Fibroblast of lung (primary cell): ENCODE measurements at regions not wholly inside any gene's neighbourhood (a gene's known extent, or its start where the extent isn't known, plus 50 kb on each side); places are given as distances from the start of the nearest gene placed in this dataset.

Experiments
- DNase-seq, 2 donors: peaks; one replicate each; pipeline versions ENCODE4 v3.0.0 to v3.0.0-alpha.2; 2010; ENCODE audit warnings: low read depth in 2 of 2
- H2AFZ ChIP-seq: 2 replicates; pipeline ENCODE4 v1.5.1; 2012; ENCODE audit warnings: low read length, control low read depth, inconsistent platforms
- H3K27ac ChIP-seq: 2 replicates; pipeline ENCODE4 v1.5.1; 2011; ENCODE audit warnings: low read length, control low read depth; ENCODE audit not compliant: insufficient read depth
- H3K27me3 ChIP-seq: 2 replicates; pipeline ENCODE4 v1.5.1; 2011; ENCODE audit warnings: mild to moderate bottlenecking, low read length; ENCODE audit not compliant: control insufficient read depth, insufficient read depth
- H3K36me3 ChIP-seq: 2 replicates; pipeline ENCODE4 v1.5.1; 2011; ENCODE audit warnings: low read length; ENCODE audit not compliant: control insufficient read depth, insufficient read depth
- H3K4me1 ChIP-seq: 2 replicates; pipeline ENCODE4 v1.5.1; 2011; ENCODE audit warnings: low read length; ENCODE audit not compliant: control insufficient read depth, insufficient read depth; ENCODE audit errors: extremely low read depth
- H3K4me2 ChIP-seq: 2 replicates; pipeline ENCODE4 v1.5.1; 2011; ENCODE audit warnings: low read length, control low read depth; ENCODE audit not compliant: insufficient read depth; ENCODE audit errors: extremely low read depth
- H3K4me3 ChIP-seq, 4 experiments: fragments of 200-600 bp in 1 of 4; sonication (generic) in 1 of 4; replicated peaks in 1 of 4; 2 replicates each; pipeline ENCODE4 v1.5.1; 2011 to 2016; ENCODE audit warnings: low read length in 4 of 4, low read depth in 3 of 4, mild to moderate bottlenecking in 3 of 4, control low read depth in 2 of 4, inconsistent platforms in 1 of 4, mixed read lengths in 1 of 4; ENCODE audit not compliant: insufficient read depth in 1 of 4; ENCODE audit errors: control extremely low read depth in 1 of 4
- H3K79me2 ChIP-seq: 2 replicates; pipeline ENCODE4 v1.5.1; 2012; ENCODE audit warnings: mild to moderate bottlenecking, low read length, inconsistent platforms; ENCODE audit not compliant: control insufficient read depth, insufficient read depth
- H3K9ac ChIP-seq: 2 replicates; pipeline ENCODE4 v1.5.1; 2011; ENCODE audit warnings: mild to moderate bottlenecking, low read length, control low read depth; ENCODE audit not compliant: insufficient read depth
- H3K9me3 ChIP-seq: 2 replicates; pipeline ENCODE4 v1.5.1; 2012; ENCODE audit warnings: low read depth, low read length; ENCODE audit not compliant: control insufficient read depth, insufficient read depth
- H4K20me1 ChIP-seq: 2 replicates; pipeline ENCODE4 v1.5.1; 2011; ENCODE audit warnings: low read length; ENCODE audit not compliant: control insufficient read depth, insufficient read depth; ENCODE audit errors: extremely low read depth
- EZH2 ChIP-seq: IDR thresholded peaks from 2 replicates; pipeline ENCODE4 v1.5.1; 2012; ENCODE audit warnings: low read length, control low read depth, mild to moderate bottlenecking; ENCODE audit errors: missing control alignments
- TF ChIP-seq, protein P1 (sequence below), 2 donors: IDR thresholded peaks in 1 of 2; conservative IDR thresholded peaks in 1 of 2; 1 replicate in 1 of 2; 2 replicates in 1 of 2; pipeline ENCODE4 v1.5.1; 2011 to 2012; ENCODE audit warnings: low read length in 2 of 2, control low read depth in 1 of 2, inconsistent platforms in 1 of 2, low read depth in 1 of 2, mild to moderate bottlenecking in 1 of 2

DNA sequence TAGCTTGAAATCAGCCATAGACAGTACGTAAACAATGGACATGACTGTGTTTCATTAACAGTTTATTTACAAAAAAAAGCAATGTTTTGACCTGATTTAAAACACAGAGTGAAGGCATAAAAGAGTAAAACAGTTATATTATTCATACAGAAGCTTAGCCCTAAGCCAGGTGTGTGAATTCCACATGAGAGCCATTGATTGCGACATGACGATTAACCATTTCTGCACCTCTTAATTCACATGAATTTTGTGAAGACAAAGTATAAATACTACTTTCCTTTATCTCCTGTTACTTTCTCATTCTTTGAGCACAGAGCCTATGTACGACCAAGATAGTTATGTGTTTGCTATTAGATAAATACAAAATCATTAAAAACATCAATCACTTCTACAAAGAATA lies 55.0 kb upstream of the MAGEB18 start:
- no peaks in the 10 kb centered on the region for H3K36me3 ChIP-seq
- no peaks in the 10 kb centered on the region for H3K79me2 ChIP-seq
- no peak overlapping the region for H3K4me2 ChIP-seq
- H2AFZ ChIP-seq = no peak overlapping the region
- no peak overlapping the region for H3K27ac ChIP-seq
- H3K4me3 ChIP-seq = no peak overlapping the region
- H3K4me1 ChIP-seq = no peaks in the 10 kb centered on the region
- no peak overlapping the region for H3K9ac ChIP-seq
- no peaks in the 10 kb centered on the region for H4K20me1 ChIP-seq
- no peaks in the 10 kb centered on the region for H3K9me3 ChIP-seq
- DNase-seq = no peak
- no peaks in the 10 kb centered on the region for H3K27me3 ChIP-seq
- TF ChIP-seq, protein P1, sequence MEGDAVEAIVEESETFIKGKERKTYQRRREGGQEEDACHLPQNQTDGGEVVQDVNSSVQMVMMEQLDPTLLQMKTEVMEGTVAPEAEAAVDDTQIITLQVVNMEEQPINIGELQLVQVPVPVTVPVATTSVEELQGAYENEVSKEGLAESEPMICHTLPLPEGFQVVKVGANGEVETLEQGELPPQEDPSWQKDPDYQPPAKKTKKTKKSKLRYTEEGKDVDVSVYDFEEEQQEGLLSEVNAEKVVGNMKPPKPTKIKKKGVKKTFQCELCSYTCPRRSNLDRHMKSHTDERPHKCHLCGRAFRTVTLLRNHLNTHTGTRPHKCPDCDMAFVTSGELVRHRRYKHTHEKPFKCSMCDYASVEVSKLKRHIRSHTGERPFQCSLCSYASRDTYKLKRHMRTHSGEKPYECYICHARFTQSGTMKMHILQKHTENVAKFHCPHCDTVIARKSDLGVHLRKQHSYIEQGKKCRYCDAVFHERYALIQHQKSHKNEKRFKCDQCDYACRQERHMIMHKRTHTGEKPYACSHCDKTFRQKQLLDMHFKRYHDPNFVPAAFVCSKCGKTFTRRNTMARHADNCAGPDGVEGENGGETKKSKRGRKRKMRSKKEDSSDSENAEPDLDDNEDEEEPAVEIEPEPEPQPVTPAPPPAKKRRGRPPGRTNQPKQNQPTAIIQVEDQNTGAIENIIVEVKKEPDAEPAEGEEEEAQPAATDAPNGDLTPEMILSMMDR (conservative IDR thresholded peaks at IDR 0.05 in 1 of 2, IDR thresholded peaks at IDR 0.05 in 1 of 2; ENCODE audit: low read depth in 1 of 2, low read length in 2 of 2) = no peak
- TF ChIP-seq EZH2 = no peak
